ENCODE measurements at regions not wholly inside any gene's neighbourhood (a gene's known extent, or its start where the extent isn't known, plus 50 kb on each side); places are given as distances from the start of the nearest gene placed in this dataset.

DNA sequence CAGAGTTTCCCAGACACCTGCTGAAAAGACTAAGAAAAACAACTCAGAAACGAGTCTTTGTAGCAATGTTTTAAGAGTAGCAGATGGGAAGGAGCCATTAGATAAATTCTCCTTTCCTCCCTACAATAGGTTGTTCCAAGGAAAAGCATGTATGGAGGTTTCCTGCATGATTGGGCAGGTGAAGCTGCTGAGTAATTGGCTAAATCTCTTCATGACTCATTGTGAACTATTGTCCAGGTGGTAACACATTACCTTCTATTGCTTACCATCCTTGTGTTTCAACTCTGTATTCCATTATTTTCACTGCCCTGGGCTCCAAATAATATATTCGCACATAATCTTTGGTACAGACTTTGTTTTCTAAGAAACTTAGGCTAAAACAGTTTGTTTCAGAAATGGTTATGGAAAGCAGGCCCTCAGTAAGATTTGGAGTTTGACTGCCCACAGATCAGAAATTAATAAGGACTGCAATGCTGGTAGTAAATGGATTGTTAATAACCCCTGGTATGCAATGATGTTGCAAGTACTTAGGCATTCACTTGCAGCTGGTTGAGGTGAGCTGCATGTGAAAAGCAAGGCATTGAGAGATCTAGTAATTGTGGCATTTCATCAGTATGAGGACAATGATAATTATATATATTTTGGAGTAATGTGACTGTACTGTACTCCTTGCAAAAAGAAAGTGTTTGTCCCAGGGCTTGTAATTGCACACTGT lies 281.4 kb upstream of the VLDLR start:
- Histone ChIP-seq H3K27me3 (no peaks in the 10 kb centered on the region), H3K4me1 (no peaks in the 10 kb centered on the region), H3K4me3 (no peak overlapping the region), H3K27ac (no peak overlapping the region), H3K9me3 (no peaks in the 10 kb centered on the region), H3K36me3 (ENCODE audit: low read depth, missing control alignments) (no peaks in the 10 kb centered on the region)
- intact Hi-C loops (cut with DNase I; ENCODE audit: low total_unique reads): no loop called here
- TF ChIP-seq POLR2A (IDR thresholded peaks at IDR 0.05): no peak
- TF ChIP-seq, protein P1, sequence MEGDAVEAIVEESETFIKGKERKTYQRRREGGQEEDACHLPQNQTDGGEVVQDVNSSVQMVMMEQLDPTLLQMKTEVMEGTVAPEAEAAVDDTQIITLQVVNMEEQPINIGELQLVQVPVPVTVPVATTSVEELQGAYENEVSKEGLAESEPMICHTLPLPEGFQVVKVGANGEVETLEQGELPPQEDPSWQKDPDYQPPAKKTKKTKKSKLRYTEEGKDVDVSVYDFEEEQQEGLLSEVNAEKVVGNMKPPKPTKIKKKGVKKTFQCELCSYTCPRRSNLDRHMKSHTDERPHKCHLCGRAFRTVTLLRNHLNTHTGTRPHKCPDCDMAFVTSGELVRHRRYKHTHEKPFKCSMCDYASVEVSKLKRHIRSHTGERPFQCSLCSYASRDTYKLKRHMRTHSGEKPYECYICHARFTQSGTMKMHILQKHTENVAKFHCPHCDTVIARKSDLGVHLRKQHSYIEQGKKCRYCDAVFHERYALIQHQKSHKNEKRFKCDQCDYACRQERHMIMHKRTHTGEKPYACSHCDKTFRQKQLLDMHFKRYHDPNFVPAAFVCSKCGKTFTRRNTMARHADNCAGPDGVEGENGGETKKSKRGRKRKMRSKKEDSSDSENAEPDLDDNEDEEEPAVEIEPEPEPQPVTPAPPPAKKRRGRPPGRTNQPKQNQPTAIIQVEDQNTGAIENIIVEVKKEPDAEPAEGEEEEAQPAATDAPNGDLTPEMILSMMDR (IDR thresholded peaks at IDR 0.05): no peak
- 63 to 66% methylated on average over 2 of the region's 2 CpGs for WGBS, 2 donors
- no peak for DNase-seq

DNA sequence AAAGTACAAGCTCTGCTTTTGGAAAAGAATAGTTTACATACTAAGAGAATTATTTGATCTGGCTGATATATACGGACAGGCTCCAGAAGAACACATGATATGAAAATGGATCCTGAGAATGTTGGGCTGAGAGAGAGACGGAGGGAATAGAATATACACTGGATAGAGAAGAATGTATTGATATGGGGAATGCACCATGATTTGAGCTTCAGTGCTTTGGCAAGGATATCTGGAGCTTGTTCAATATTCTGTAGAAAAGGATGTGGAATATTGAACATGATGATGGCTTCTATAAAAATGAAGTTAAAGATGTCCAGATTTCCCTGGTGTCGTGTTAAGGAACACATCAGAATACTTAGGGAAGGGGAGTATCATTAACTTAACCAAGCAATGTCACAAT lies 280.5 kb upstream of the VLDLR start:
- intact Hi-C loops (cut with DNase I; ENCODE audit: low total_unique reads): no loop called here
- Histone ChIP-seq H3K9me3 (no peaks in the 10 kb centered on the region), H3K27ac (no peak overlapping the region), H3K4me3 (no peak overlapping the region), H3K36me3 (ENCODE audit: low read depth, missing control alignments) (no peaks in the 10 kb centered on the region), H3K27me3 (no peaks in the 10 kb centered on the region), H3K4me1 (no peaks in the 10 kb centered on the region)
- TF ChIP-seq, protein P1 (IDR thresholded peaks at IDR 0.05): no peak
- TF ChIP-seq POLR2A (IDR thresholded peaks at IDR 0.05): no peak
- WGBS, 2 donors: 55 to 86% methylated on average over 3 of the region's 3 CpGs
- no peak for DNase-seq

DNA sequence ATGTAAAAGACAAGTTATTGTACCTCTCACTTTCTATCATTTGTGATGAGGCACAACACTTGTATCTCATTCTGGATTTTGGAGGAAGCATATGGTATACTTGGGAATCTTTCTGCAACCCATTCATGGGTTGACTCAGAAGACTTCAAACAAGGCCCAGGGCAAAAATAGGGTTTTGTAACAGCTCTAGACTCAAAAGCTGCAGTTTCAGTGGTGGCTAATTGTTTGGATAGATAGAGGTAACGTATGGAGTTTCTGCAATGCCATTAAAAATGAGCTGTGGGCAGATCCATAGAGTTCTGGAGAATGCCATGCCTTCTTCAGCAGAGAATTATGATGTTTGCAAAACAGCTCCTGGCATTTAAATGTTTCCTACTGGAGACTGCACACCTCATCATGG lies 279.6 kb upstream of the VLDLR start:
- no peaks in the 10 kb centered on the region for H3K9me3 ChIP-seq
- H3K4me3 ChIP-seq: no peak overlapping the region
- DNase-seq: no peak
- no peak for TF ChIP-seq POLR2A (IDR thresholded peaks at IDR 0.05)
- TF ChIP-seq, protein P1 (IDR thresholded peaks at IDR 0.05): no peak
- intact Hi-C loops (cut with DNase I; ENCODE audit: low total_unique reads): no loop called here
- WGBS, 2 donors: 90 to 93% methylated on average over 1 of the region's 1 CpG
- H3K27me3 ChIP-seq: no peaks in the 10 kb centered on the region
- H3K27ac ChIP-seq: no peak overlapping the region
- no peaks in the 10 kb centered on the region for H3K4me1 ChIP-seq
- no peaks in the 10 kb centered on the region for H3K36me3 ChIP-seq (ENCODE audit: low read depth, missing control alignments)

DNA sequence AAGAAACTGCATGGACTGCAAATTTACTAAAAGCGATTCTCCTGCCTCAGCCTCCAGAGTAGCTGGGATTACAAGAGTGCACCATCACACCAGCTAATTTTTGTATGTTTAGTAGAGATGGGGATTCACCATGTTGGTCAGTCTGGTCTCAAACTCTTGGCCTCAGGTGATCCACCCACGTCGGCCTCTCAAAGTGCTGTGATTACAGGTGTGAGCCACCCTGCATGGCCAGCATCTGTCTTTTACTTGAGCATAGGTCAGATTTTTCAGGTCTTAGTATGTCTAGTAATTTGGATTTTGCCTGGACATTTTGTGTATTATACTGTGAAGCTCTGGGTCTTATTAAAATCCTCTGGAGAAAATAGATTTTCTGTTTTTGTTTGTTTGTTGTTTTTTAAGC lies 277.8 kb upstream of the VLDLR start:
- no peaks in the 10 kb centered on the region for H3K4me1 ChIP-seq
- TF ChIP-seq POLR2A (IDR thresholded peaks at IDR 0.05): no peak
- TF ChIP-seq, protein P1 (IDR thresholded peaks at IDR 0.05): no peak
- WGBS, 2 donors: 87 to 89% methylated on average over 3 of the region's 3 CpGs
- no peak for DNase-seq
- H3K9me3 ChIP-seq: no peaks in the 10 kb centered on the region
- intact Hi-C loops (cut with DNase I; ENCODE audit: low total_unique reads): no loop called here
- no peak overlapping the region for H3K4me3 ChIP-seq
- no peak overlapping the region for H3K27ac ChIP-seq
- H3K27me3 ChIP-seq: no peaks in the 10 kb centered on the region
- H3K36me3 ChIP-seq (ENCODE audit: low read depth, missing control alignments): no peaks in the 10 kb centered on the region

DNA sequence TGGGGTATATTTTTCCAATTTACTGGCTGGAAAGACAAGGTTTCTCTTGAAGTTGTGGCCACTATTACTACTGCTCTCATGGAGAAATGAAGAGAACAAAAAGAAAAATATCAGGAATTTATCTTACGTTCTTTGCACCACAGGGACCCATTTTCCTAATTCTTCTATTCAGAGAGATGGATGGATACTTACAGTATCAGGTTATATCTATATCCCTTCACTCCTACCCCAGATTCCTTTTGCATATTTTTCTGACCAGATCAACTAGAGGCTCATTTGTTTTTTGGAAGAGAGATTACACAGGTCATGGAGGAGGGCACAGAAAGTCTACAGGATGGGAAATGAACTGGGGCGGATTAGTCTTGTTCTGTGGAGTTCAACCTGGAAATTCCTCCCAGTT lies 277.2 kb upstream of the VLDLR start:
- Histone ChIP-seq H3K4me3 (no peak overlapping the region), H3K36me3 (ENCODE audit: low read depth, missing control alignments) (no peaks in the 10 kb centered on the region), H3K27me3 (no peaks in the 10 kb centered on the region), H3K27ac (no peak overlapping the region), H3K4me1 (no peaks in the 10 kb centered on the region), H3K9me3 (no peaks in the 10 kb centered on the region)
- intact Hi-C loops (cut with DNase I; ENCODE audit: low total_unique reads): no loop called here
- 78 to 90% methylated on average over 2 of the region's 2 CpGs for WGBS, 2 donors
- no peak for DNase-seq
- TF ChIP-seq POLR2A (IDR thresholded peaks at IDR 0.05): no peak
- TF ChIP-seq, protein P1 (IDR thresholded peaks at IDR 0.05): no peak

All from testis (tissue), 2 donors.